K562 (cell line): ENCODE measurements at regions not wholly inside any gene's neighbourhood (a gene's known extent, or its start where the extent isn't known, plus 50 kb on each side); places are given as distances from the start of the nearest gene placed in this dataset.

Experiments
- ATAC-seq: fragments of 200-7000 bp; cut with Tn5 transposase; 3 replicates; pipeline ENCODE4 v1.9.1; 2020; ENCODE audit warnings: moderate library complexity
- BruUV-seq: library from RNA; stranded (reverse); fragments of 400-500 nt; replicated peaks from 2 replicates; lab custom pipeline; 2021; lab: Mats Ljungman, UMichigan
- CTCF ChIA-PET: fragments of 300-600 bp; formaldehyde crosslinking; extraction: SDS; loops from one replicate; lab custom pipeline; 2021; ENCODE audit warnings: low intra/inter-chr PET ratio; lab: Yijun Ruan, JAX
- POLR2A ChIA-PET: fragments of 300-600, 350-650 bp; sonication (Branson Sonifier 250); formaldehyde crosslinking; extraction: SDS; loops from one replicate; lab custom pipeline; 2021; ENCODE audit warnings: antibody characterized with exemption, inconsistent platforms; lab: Yijun Ruan, JAX
- DNase-seq, 4 experiments: peaks; one replicate each; pipeline versions ENCODE4 v3.0.0 to v3.0.0-alpha.2; 2011 to 2018; ENCODE audit warnings: low spot score in 3 of 4, mixed read lengths in 3 of 4; ENCODE audit errors: extremely low read depth in 1 of 4
- FAIRE-seq: peaks from 2 replicates; lab custom pipeline; 2011; peaks lifted over from hg19 to GRCh38; lab: Jason Lieb, UNC
- H2AFZ ChIP-seq: 2 replicates; pipeline ENCODE4 v1.6.0; 2011; ENCODE audit warnings: low read depth, low read length, control low read depth, inconsistent platforms
- H3K27ac ChIP-seq: fragments of 200-600 bp; 3 replicates; pipeline ENCODE4 v1.8.0; 2011; ENCODE audit warnings: low read depth, mild to moderate bottlenecking, control low read depth, inconsistent platforms, low read length, moderate library complexity, mixed read lengths; ENCODE audit errors: extremely low read depth
- H3K27me3 ChIP-seq, 2 experiments: fragments of 300-600 bp in 1 of 2; 2 replicates in 1 of 2; 3 replicates in 1 of 2; pipeline versions ENCODE4 v1.6.0 to v1.8.0; 2011; ENCODE audit warnings: inconsistent platforms in 2 of 2, low read length in 2 of 2, mild to moderate bottlenecking in 1 of 2, mixed read lengths in 1 of 2, moderate library complexity in 1 of 2; ENCODE audit not compliant: control insufficient read depth in 2 of 2, insufficient read depth in 2 of 2
- H3K36me3 ChIP-seq: fragments of 300-600 bp; 3 replicates; pipeline ENCODE4 v1.8.0; 2011; ENCODE audit warnings: mild to moderate bottlenecking, low read length, inconsistent platforms; ENCODE audit not compliant: control insufficient read depth, insufficient read depth
- H3K4me1 ChIP-seq, 2 experiments: fragments of 200-600 bp in 1 of 2; replicated peaks in 1 of 2; 2 replicates in 1 of 2; 3 replicates in 1 of 2; pipeline versions ENCODE4 v1.5.1 to v1.8.0; 2011; ENCODE audit warnings: inconsistent platforms in 2 of 2, low read length in 2 of 2, mild to moderate bottlenecking in 1 of 2, mixed read lengths in 1 of 2, moderate library complexity in 1 of 2; ENCODE audit not compliant: control insufficient read depth in 2 of 2, insufficient read depth in 2 of 2
- H3K4me2 ChIP-seq: 2 replicates; pipeline ENCODE4 v1.6.1; 2011; ENCODE audit warnings: low read length, control low read depth, inconsistent platforms, mixed read lengths; ENCODE audit not compliant: insufficient read depth
- H3K4me3 ChIP-seq: fragments of 200-600 bp; sonication (generic), shearing (Covaris generic); 2 replicates; pipeline ENCODE4 v1.5.1; 2016; ENCODE audit warnings: control low read depth, inconsistent platforms
- H3K79me2 ChIP-seq: fragments of 200-600 bp; 3 replicates; pipeline ENCODE4 v1.8.0; 2011; ENCODE audit warnings: low read length, inconsistent platforms; ENCODE audit not compliant: control insufficient read depth, insufficient read depth
- H3K9ac ChIP-seq, 2 experiments: 2 replicates each; pipeline versions ENCODE4 v1.6.0 to v1.6.1; 2011; ENCODE audit warnings: low read depth in 2 of 2, low read length in 2 of 2, control low read depth in 1 of 2, inconsistent platforms in 1 of 2, mild to moderate bottlenecking in 1 of 2, mixed read lengths in 1 of 2; ENCODE audit not compliant: insufficient read depth in 1 of 2
- H3K9me1 ChIP-seq: one replicate; pipeline ENCODE4 v1.6.0; 2011; ENCODE audit warnings: inconsistent platforms, mild to moderate bottlenecking, low read length, moderate library complexity; ENCODE audit not compliant: control insufficient read depth, insufficient read depth
- H3K9me3 ChIP-seq: replicated peaks from 2 replicates; pipeline ENCODE4 v1.5.1; 2011; ENCODE audit warnings: low read depth, low read length, inconsistent platforms; ENCODE audit not compliant: control insufficient read depth, insufficient read depth
- H4K20me1 ChIP-seq: replicated peaks from 2 replicates; pipeline ENCODE4 v1.6.1; 2011; ENCODE audit warnings: low read length, inconsistent platforms, mixed read lengths; ENCODE audit not compliant: control insufficient read depth, insufficient read depth
- ATF7 ChIP-seq: fragments of 450-650 bp; IDR thresholded peaks from 2 replicates; pipeline ENCODE4 v1.7.1; 2014; ENCODE audit warnings: mild to moderate bottlenecking, moderate library complexity
- BHLHE40 ChIP-seq: IDR thresholded peaks from 2 replicates; pipeline ENCODE4 v1.6.1; 2011; ENCODE audit warnings: low read length, improper control_type of control experiment
- DACH1 ChIP-seq: fragments of 450-650 bp; IDR thresholded peaks from 2 replicates; pipeline ENCODE4 v1.6.1; 2018; ENCODE audit not compliant: partially characterized antibody
- MLLT1 ChIP-seq, 2 experiments: fragments of 450-650 bp; IDR thresholded peaks; 2 replicates each; pipeline ENCODE4 v1.6.1; 2016
- NCOA2 ChIP-seq, 2 experiments: fragments of 450-650 bp; IDR thresholded peaks; 2 replicates each; pipeline ENCODE4 v1.6.1; 2018; ENCODE audit warnings: mild to moderate bottlenecking in 2 of 2, moderate library complexity in 1 of 2; ENCODE audit not compliant: partially characterized antibody in 2 of 2
- RBM25 ChIP-seq: fragments of 200-400 bp; formaldehyde crosslinking; IDR thresholded peaks from 2 replicates; pipeline ENCODE4 v1.6.1; 2018; ENCODE audit warnings: low read length, low read depth, moderate library complexity; ENCODE audit not compliant: severe bottlenecking
- RERE ChIP-seq: sonication (generic); formaldehyde crosslinking; IDR thresholded peaks from 2 replicates; pipeline ENCODE4 v1.8.0; 2023; ENCODE audit warnings: missing genetic modification reagents, mild to moderate bottlenecking, borderline replicate concordance
- SREBF2 ChIP-seq: sonication (generic); formaldehyde crosslinking; IDR thresholded peaks from 2 replicates; pipeline ENCODE4 v1.4.0; 2020; ENCODE audit warnings: mild to moderate bottlenecking, missing genetic modification reagents
- ZNF12 ChIP-seq: sonication (generic); formaldehyde crosslinking; IDR thresholded peaks from 2 replicates; pipeline ENCODE4 v1.4.0; 2020; ENCODE audit warnings: mild to moderate bottlenecking, missing genetic modification reagents
- ZNF239 ChIP-seq: fragments of 250-450 bp; sonication (Bioruptor Pico); IDR thresholded peaks from 2 replicates; pipeline ENCODE4 v1.4.0; 2020; ENCODE audit warnings: mild to moderate bottlenecking
- ZNF445 ChIP-seq: fragments of 250-450 bp; sonication (Bioruptor Pico); IDR thresholded peaks from 2 replicates; pipeline ENCODE4 v1.4.0; 2020; ENCODE audit warnings: low read depth, mild to moderate bottlenecking, moderate library complexity
- ZNF766 ChIP-seq: fragments of 200-800 bp; sonication (Bioruptor generic); conservative IDR thresholded peaks from 2 replicates; pipeline ENCODE4 v1.6.1; 2016; ENCODE audit warnings: missing genetic modification characterization, missing compliant biosample characterization
- WGBS: fragments of 100-300 bp; shearing (Covaris generic); methylation state at CpG from one replicate; pipeline ENCODE4 v1.1.6; 2016; ENCODE audit warnings: low coverage, mixed read lengths; ENCODE audit not compliant: insufficient coverage; ENCODE audit errors: missing lambda C conversion rate; 5-methylcytosine and 5-hydroxymethylcytosine counted together
- in situ Hi-C: fragments of 300-500 bp; cut with MboI; formaldehyde crosslinking; loops from 4 replicates; pipeline ENCODE4 v1.15.0; 2018; ENCODE audit warnings: inconsistent platforms, mixed read lengths
- intact Hi-C: fragments of 100-400 bp; cut with micrococcal nuclease; formaldehyde crosslinking; loops from 2 replicates; pipeline ENCODE4 v1.14.2; 2022

- no peak for TF ChIP-seq NCOA2 (IDR thresholded peaks at IDR 0.05; ENCODE audit: partially characterized antibody in 2 of 2)
- no peak for TF ChIP-seq ZNF239
- TF ChIP-seq BHLHE40, result no peak
- no peak for TF ChIP-seq MLLT1 (IDR thresholded peaks at IDR 0.05)
- TF ChIP-seq SREBF2 (CRISPR knock-in tag), result no peak
- TF ChIP-seq ZNF445, result no peak
- no peak for TF ChIP-seq RERE
- TF ChIP-seq RBM25, result no peak
- no peak for TF ChIP-seq ZNF766 (CRISPR knock-in tag)
- TF ChIP-seq ATF7, result no peak
- TF ChIP-seq DACH1, result no peak
- no peak for TF ChIP-seq ZNF12 (CRISPR knock-in tag)
- Histone ChIP-seq H3K79me2 (no peaks in the 10 kb centered on the region), H3K27me3 (peaks cover 8 to 25% of the 10 kb centered on the region in 2 experiments; a peak in 4 of 5 replicates), H3K9me1 (no peaks in the 10 kb centered on the region), H3K9ac (no peak overlapping the region), H2AFZ (no peak overlapping the region), H3K4me3 (no peak overlapping the region), H3K27ac (no peak overlapping the region), H4K20me1 (peaks cover 6% of the 10 kb centered on the region), H3K4me1 (no peaks in the 10 kb centered on the region), H3K36me3 (no peaks in the 10 kb centered on the region), H3K9me3 (no peaks in the 10 kb centered on the region), H3K4me2 (no peak overlapping the region)
- no peak for ATAC-seq
- no peak for FAIRE-seq
- no TSS peak for BruUV-seq
- intact Hi-C loops, result no loop called here
- DNase-seq, result no peak
- CTCF ChIA-PET, result no interaction called here
- POLR2A ChIA-PET, result interaction anchor here (0.6 kb wide), 1 partner anchor 816 kb away, joined by 3 read pairs; no protein-coding TSS in a partner anchor
- in situ Hi-C loops, result no loop called here
- 2% methylated on average over 8 of the region's 8 CpGs for WGBS
Measured at GRCh38 chr10:47176903-47177868, 122.8 kb upstream of the GDF10 start.
